Muscle of leg (tissue), 3 donors: ENCODE measurements at regions not wholly inside any gene's neighbourhood (a gene's known extent, or its start where the extent isn't known, plus 50 kb on each side); places are given as distances from the start of the nearest gene placed in this dataset.

Experiments
- DNase-seq: peaks from one replicate; pipeline ENCODE4 v3.0.0; 2013
- H3K27ac ChIP-seq: one replicate; pipeline ENCODE4 v1.5.1; 2013; ENCODE audit warnings: mild to moderate bottlenecking, low read length, control low read depth
- H3K27me3 ChIP-seq: one replicate; pipeline ENCODE4 v1.6.1; 2013; ENCODE audit warnings: low read length; ENCODE audit not compliant: control insufficient read depth, insufficient read depth
- H3K36me3 ChIP-seq: one replicate; pipeline ENCODE4 v1.6.1; 2013; ENCODE audit warnings: low read length; ENCODE audit not compliant: control insufficient read depth, insufficient read depth
- H3K4me1 ChIP-seq: one replicate; pipeline ENCODE4 v1.6.1; 2013; ENCODE audit warnings: low read length; ENCODE audit not compliant: control insufficient read depth, insufficient read depth
- H3K4me3 ChIP-seq: one replicate; pipeline ENCODE4 v1.5.1; 2013; ENCODE audit warnings: low read length, control low read depth
- H3K9me3 ChIP-seq: replicated peaks from 2 replicates; pipeline ENCODE4 v1.6.1; 2013; ENCODE audit warnings: low read depth, low read length; ENCODE audit not compliant: control insufficient read depth
- WGBS: methylation state at CpG from one replicate; pipeline ENCODE4 v1.1.5; 2013; ENCODE audit warnings: missing lambda C conversion rate; ENCODE audit not compliant: insufficient coverage; 5-methylcytosine and 5-hydroxymethylcytosine counted together

- no peaks in the 10 kb centered on the region for H3K9me3 ChIP-seq
- 60% methylated on average over 1 of the region's 4 CpGs for WGBS
- no peaks in the 10 kb centered on the region for H3K36me3 ChIP-seq
- H3K27me3 ChIP-seq = no peaks in the 10 kb centered on the region
- H3K4me3 ChIP-seq = no peak overlapping the region
- H3K4me1 ChIP-seq = peaks cover 54% of the 10 kb centered on the region
- no peak for DNase-seq
- peak overlapping the region; percentile 73 for H3K27ac ChIP-seq
These were observed 168.9 kb downstream of the RHOU start for GRCh38 chr1:228904222-228904621.

GRCh38 chr1:228905701-228906101 is 170.4 kb downstream of the RHOU start:
- peaks cover 39% of the 10 kb centered on the region for H3K4me1 ChIP-seq
- H3K9me3 ChIP-seq = no peaks in the 10 kb centered on the region
- peak; percentile 83 for DNase-seq
- no peaks in the 10 kb centered on the region for H3K36me3 ChIP-seq
- WGBS = no CpG with 5 or more reads among the region's 2 CpGs
- H3K27ac ChIP-seq = no peak overlapping the region
- H3K4me3 ChIP-seq = no peak overlapping the region
- H3K27me3 ChIP-seq = no peaks in the 10 kb centered on the region

- Histone ChIP-seq H3K36me3 (no peaks in the 10 kb centered on the region), H3K9me3 (no peaks in the 10 kb centered on the region), H3K27ac (peak overlapping the region; percentile 38), H3K4me3 (no peak overlapping the region), H3K27me3 (no peaks in the 10 kb centered on the region), H3K4me1 (peaks cover 36% of the 10 kb centered on the region)
- no peak for DNase-seq
- WGBS = 87% methylated on average over 8 of the region's 10 CpGs
These were observed 171.1 kb downstream of the RHOU start for GRCh38 chr1:228906223-228906860.

GRCh38 chr1:228911225-228912210 is 176.2 kb downstream of the RHOU start:
- Histone ChIP-seq H3K4me3 (no peak overlapping the region), H3K36me3 (no peaks in the 10 kb centered on the region), H3K9me3 (no peaks in the 10 kb centered on the region), H3K27me3 (no peaks in the 10 kb centered on the region), H3K27ac (peak overlapping the region; percentile 65), H3K4me1 (peaks cover 12% of the 10 kb centered on the region)
- 3% methylated on average over 5 of the region's 14 CpGs for WGBS
- peak; percentile 43 for DNase-seq

GRCh38 chr1:228913626-228914414 is 178.5 kb downstream of the RHOU start:
- Histone ChIP-seq H3K4me3 (no peak overlapping the region), H3K27ac (no peak overlapping the region), H3K9me3 (no peaks in the 10 kb centered on the region), H3K4me1 (peaks cover 11% of the 10 kb centered on the region), H3K27me3 (no peaks in the 10 kb centered on the region), H3K36me3 (no peaks in the 10 kb centered on the region)
- peak; percentile 59 for DNase-seq
- 73% methylated on average over 4 of the region's 8 CpGs for WGBS

GRCh38 chr1:228914700-228915099 is 179.4 kb downstream of the RHOU start:
- no peaks in the 10 kb centered on the region for H3K36me3 ChIP-seq
- DNase-seq = no peak
- no peak overlapping the region for H3K4me3 ChIP-seq
- H3K27me3 ChIP-seq = no peaks in the 10 kb centered on the region
- H3K4me1 ChIP-seq = peaks cover 11% of the 10 kb centered on the region
- no peaks in the 10 kb centered on the region for H3K9me3 ChIP-seq
- no peak overlapping the region for H3K27ac ChIP-seq
- no CpG with 5 or more reads among the region's 1 CpG for WGBS

- WGBS = 90% methylated on average over 9 of the region's 9 CpGs
- Histone ChIP-seq H3K4me3 (no peak overlapping the region), H3K36me3 (no peaks in the 10 kb centered on the region), H3K27ac (no peak overlapping the region), H3K9me3 (no peaks in the 10 kb centered on the region), H3K27me3 (no peaks in the 10 kb centered on the region), H3K4me1 (peaks cover 11% of the 10 kb centered on the region)
- no peak for DNase-seq
These were observed 182.1 kb downstream of the RHOU start for GRCh38 chr1:228917342-228917741.

- H3K27me3 ChIP-seq = no peaks in the 10 kb centered on the region
- no peaks in the 10 kb centered on the region for H3K36me3 ChIP-seq
- H3K4me3 ChIP-seq = no peak overlapping the region
- no peaks in the 10 kb centered on the region for H3K9me3 ChIP-seq
- WGBS = no CpG with 5 or more reads among the region's 2 CpGs
- peaks cover 11% of the 10 kb centered on the region for H3K4me1 ChIP-seq
- DNase-seq = no peak
- H3K27ac ChIP-seq = no peak overlapping the region
These were observed 182.5 kb downstream of the RHOU start for GRCh38 chr1:228917755-228918154.

GRCh38 chr1:228918335-228918734 is 183.1 kb downstream of the RHOU start:
- DNase-seq = no peak
- WGBS = 76% methylated on average over 4 of the region's 4 CpGs
- H3K27ac ChIP-seq = no peak overlapping the region
- no peaks in the 10 kb centered on the region for H3K9me3 ChIP-seq
- H3K4me1 ChIP-seq = peaks cover 11% of the 10 kb centered on the region
- H3K27me3 ChIP-seq = no peaks in the 10 kb centered on the region
- no peak overlapping the region for H3K4me3 ChIP-seq
- H3K36me3 ChIP-seq = no peaks in the 10 kb centered on the region

GRCh38 chr1:228919914-228920313 is 184.6 kb downstream of the RHOU start:
- Histone ChIP-seq H3K36me3 (no peaks in the 10 kb centered on the region), H3K27ac (peak overlapping the region; percentile 21), H3K4me3 (no peak overlapping the region), H3K27me3 (no peaks in the 10 kb centered on the region), H3K9me3 (no peaks in the 10 kb centered on the region), H3K4me1 (peaks cover 5% of the 10 kb centered on the region)
- WGBS = no CpG with 5 or more reads among the region's 1 CpG
- no peak for DNase-seq
